Memory B cell (primary cell): ENCODE measurements at regions not wholly inside any gene's neighbourhood (a gene's known extent, or its start where the extent isn't known, plus 50 kb on each side); places are given as distances from the start of the nearest gene placed in this dataset.

ENCODE experiments used
- ATAC-seq: fragments of 150-1000 bp; cut with Tn5 transposase; 2 replicates; pipeline ENCODE4 v1.10.0; 2021; ENCODE audit warnings: low read depth, mild to moderate bottlenecking, moderate library complexity
- DNase-seq, 2 donors: peaks; one replicate each; pipeline ENCODE4 v3.0.0; 2022; ENCODE audit warnings: low spot score in 2 of 2
- H3K27ac Mint-ChIP-seq: one replicate; pipeline ENCODE4 v1.8.0; 2022; ENCODE audit warnings: mild to moderate bottlenecking, moderate library complexity, mixed read lengths
- H3K27me3 Mint-ChIP-seq: one replicate; pipeline ENCODE4 v1.8.0; 2022; ENCODE audit warnings: mixed read lengths
- H3K36me3 Mint-ChIP-seq: one replicate; pipeline ENCODE4 v1.8.0; 2022; ENCODE audit warnings: mild to moderate bottlenecking, mixed read lengths
- H3K4me1 Mint-ChIP-seq: one replicate; pipeline ENCODE4 v1.8.0; 2022; ENCODE audit warnings: mixed read lengths
- H3K4me3 Mint-ChIP-seq: one replicate; pipeline ENCODE4 v1.8.0; 2022; ENCODE audit warnings: mild to moderate bottlenecking, moderate library complexity, mixed read lengths
- H3K9me3 Mint-ChIP-seq: one replicate; pipeline ENCODE4 v1.8.0; 2022; ENCODE audit warnings: mixed read lengths

- no peak for ATAC-seq
- DNase-seq, result no peak
- Mint-ChIP-seq H3K4me3 (no peak overlapping the region), H3K9me3 (no peaks in the 10 kb centered on the region), H3K27ac (no peak overlapping the region), H3K36me3 (no peaks in the 10 kb centered on the region), H3K27me3 (no peaks in the 10 kb centered on the region), H3K4me1 (no peaks in the 10 kb centered on the region)
These were observed 100.7 kb upstream of the PDE4B start for GRCh38 chr1:65691972-65692371.

- ATAC-seq (no peak), DNase-seq (no peak)
- H3K36me3 Mint-ChIP-seq, result no peaks in the 10 kb centered on the region
- H3K27ac Mint-ChIP-seq, result no peak overlapping the region
- H3K9me3 Mint-ChIP-seq, result no peaks in the 10 kb centered on the region
- no peaks in the 10 kb centered on the region for H3K4me1 Mint-ChIP-seq
- H3K4me3 Mint-ChIP-seq, result no peak overlapping the region
- H3K27me3 Mint-ChIP-seq, result peaks cover 2% of the 10 kb centered on the region
These were observed 98.6 kb upstream of the PDE4B start for GRCh38 chr1:65694126-65694525.

- DNase-seq (no peak), ATAC-seq (no peak)
- Mint-ChIP-seq H3K27ac (no peak overlapping the region), H3K9me3 (no peaks in the 10 kb centered on the region), H3K27me3 (peaks cover 3% of the 10 kb centered on the region), H3K4me1 (no peaks in the 10 kb centered on the region), H3K4me3 (no peak overlapping the region), H3K36me3 (no peaks in the 10 kb centered on the region)
These were observed 97.8 kb upstream of the PDE4B start for GRCh38 chr1:65694933-65695332.

- ATAC-seq (no peak), DNase-seq (no peak)
- Mint-ChIP-seq H3K4me3 (no peak overlapping the region), H3K27me3 (peaks cover 7% of the 10 kb centered on the region), H3K9me3 (no peaks in the 10 kb centered on the region), H3K4me1 (no peaks in the 10 kb centered on the region), H3K27ac (no peak overlapping the region), H3K36me3 (no peaks in the 10 kb centered on the region)
These were observed 94.1 kb upstream of the PDE4B start for GRCh38 chr1:65698590-65698989.

GRCh38 chr1:65703853-65704252 is 88.8 kb upstream of the PDE4B start:
- Mint-ChIP-seq H3K27me3 (peaks cover 6% of the 10 kb centered on the region), H3K36me3 (no peaks in the 10 kb centered on the region), H3K27ac (no peak overlapping the region), H3K9me3 (no peaks in the 10 kb centered on the region), H3K4me3 (no peak overlapping the region), H3K4me1 (no peaks in the 10 kb centered on the region)
- ATAC-seq, result no peak
- no peak for DNase-seq

- no peaks in the 10 kb centered on the region for H3K4me1 Mint-ChIP-seq
- H3K4me3 Mint-ChIP-seq, result no peak overlapping the region
- no peaks in the 10 kb centered on the region for H3K36me3 Mint-ChIP-seq
- ATAC-seq (no peak), DNase-seq (no peak)
- no peaks in the 10 kb centered on the region for H3K9me3 Mint-ChIP-seq
- H3K27ac Mint-ChIP-seq, result no peak overlapping the region
- H3K27me3 Mint-ChIP-seq, result peaks cover 6% of the 10 kb centered on the region
These were observed 88.4 kb upstream of the PDE4B start for GRCh38 chr1:65704318-65704717.

- Mint-ChIP-seq H3K27me3 (peaks cover 4% of the 10 kb centered on the region), H3K36me3 (no peaks in the 10 kb centered on the region), H3K4me1 (no peaks in the 10 kb centered on the region), H3K4me3 (no peak overlapping the region), H3K27ac (no peak overlapping the region), H3K9me3 (no peaks in the 10 kb centered on the region)
- DNase-seq, result no peak
- ATAC-seq, result no peak
These were observed 74.8 kb upstream of the PDE4B start for GRCh38 chr1:65717815-65718454.

- Mint-ChIP-seq H3K36me3 (no peaks in the 10 kb centered on the region), H3K9me3 (no peaks in the 10 kb centered on the region), H3K27ac (no peak overlapping the region), H3K27me3 (peaks cover 4% of the 10 kb centered on the region), H3K4me3 (no peak overlapping the region), H3K4me1 (no peaks in the 10 kb centered on the region)
- no peak for DNase-seq
- ATAC-seq, result no peak
These were observed 73.3 kb upstream of the PDE4B start for GRCh38 chr1:65719391-65719790.

GRCh38 chr1:65722461-65722860 is 70.2 kb upstream of the PDE4B start:
- ATAC-seq (no peak), DNase-seq (no peak)
- Mint-ChIP-seq H3K27ac (no peak overlapping the region), H3K9me3 (no peaks in the 10 kb centered on the region), H3K27me3 (peaks cover 4% of the 10 kb centered on the region), H3K4me3 (no peak overlapping the region), H3K4me1 (no peaks in the 10 kb centered on the region), H3K36me3 (no peaks in the 10 kb centered on the region)

GRCh38 chr1:65724151-65724550 is 68.5 kb upstream of the PDE4B start:
- Mint-ChIP-seq H3K27ac (no peak overlapping the region), H3K4me1 (no peaks in the 10 kb centered on the region), H3K27me3 (peaks cover 4% of the 10 kb centered on the region), H3K36me3 (no peaks in the 10 kb centered on the region), H3K4me3 (no peak overlapping the region), H3K9me3 (no peaks in the 10 kb centered on the region)
- ATAC-seq, result no peak
- DNase-seq, result no peak

- no peaks in the 10 kb centered on the region for H3K4me1 Mint-ChIP-seq
- H3K27me3 Mint-ChIP-seq, result peaks cover 4% of the 10 kb centered on the region
- H3K27ac Mint-ChIP-seq, result no peak overlapping the region
- no peak for ATAC-seq
- no peak overlapping the region for H3K4me3 Mint-ChIP-seq
- no peaks in the 10 kb centered on the region for H3K9me3 Mint-ChIP-seq
- no peak for DNase-seq
- H3K36me3 Mint-ChIP-seq, result no peaks in the 10 kb centered on the region
These were observed 67.6 kb upstream of the PDE4B start for GRCh38 chr1:65725064-65725463.

GRCh38 chr1:65728504-65728903 is 64.2 kb upstream of the PDE4B start:
- ATAC-seq (no peak), DNase-seq (no peak)
- Mint-ChIP-seq H3K27me3 (no peaks in the 10 kb centered on the region), H3K27ac (no peak overlapping the region), H3K4me3 (no peak overlapping the region), H3K36me3 (no peaks in the 10 kb centered on the region), H3K9me3 (no peaks in the 10 kb centered on the region), H3K4me1 (no peaks in the 10 kb centered on the region)

GRCh38 chr1:65729259-65729658 is 63.4 kb upstream of the PDE4B start:
- Mint-ChIP-seq H3K27me3 (no peaks in the 10 kb centered on the region), H3K27ac (no peak overlapping the region), H3K9me3 (no peaks in the 10 kb centered on the region), H3K4me3 (no peak overlapping the region), H3K36me3 (no peaks in the 10 kb centered on the region), H3K4me1 (no peaks in the 10 kb centered on the region)
- ATAC-seq (no peak), DNase-seq (no peak)

- H3K4me1 Mint-ChIP-seq, result no peaks in the 10 kb centered on the region
- H3K36me3 Mint-ChIP-seq, result no peaks in the 10 kb centered on the region
- H3K4me3 Mint-ChIP-seq, result no peak overlapping the region
- H3K27me3 Mint-ChIP-seq, result no peaks in the 10 kb centered on the region
- ATAC-seq (no peak), DNase-seq (no peak)
- H3K27ac Mint-ChIP-seq, result no peak overlapping the region
- H3K9me3 Mint-ChIP-seq, result peaks cover 1% of the 10 kb centered on the region
These were observed 57.7 kb upstream of the PDE4B start for GRCh38 chr1:65734979-65735378.

GRCh38 chr1:65741993-65742392 is 50.7 kb upstream of the PDE4B start:
- Mint-ChIP-seq H3K36me3 (peaks cover 2% of the 10 kb centered on the region), H3K4me1 (no peaks in the 10 kb centered on the region), H3K9me3 (peaks cover 11% of the 10 kb centered on the region), H3K27ac (no peak overlapping the region), H3K4me3 (no peak overlapping the region), H3K27me3 (peaks cover 4% of the 10 kb centered on the region)
- ATAC-seq (no peak), DNase-seq (no peak)
